HG03097 (cell line): ENCODE measurements at regions not wholly inside any gene's neighbourhood (a gene's known extent, or its start where the extent isn't known, plus 50 kb on each side); places are given as distances from the start of the nearest gene placed in this dataset.
"Not testable (repeated sequence)": the region's sequence is repeated elsewhere in the genome, so short reads cannot be mapped to it uniquely, and the experiment has no call there.

Experiments
- ATAC-seq: cut with Tn5 transposase; IDR thresholded peaks from one replicate; pipeline ENCODE4 v1.9.1; 2021; ENCODE audit not compliant: unreplicated experiment, low FRiP score

DNA sequence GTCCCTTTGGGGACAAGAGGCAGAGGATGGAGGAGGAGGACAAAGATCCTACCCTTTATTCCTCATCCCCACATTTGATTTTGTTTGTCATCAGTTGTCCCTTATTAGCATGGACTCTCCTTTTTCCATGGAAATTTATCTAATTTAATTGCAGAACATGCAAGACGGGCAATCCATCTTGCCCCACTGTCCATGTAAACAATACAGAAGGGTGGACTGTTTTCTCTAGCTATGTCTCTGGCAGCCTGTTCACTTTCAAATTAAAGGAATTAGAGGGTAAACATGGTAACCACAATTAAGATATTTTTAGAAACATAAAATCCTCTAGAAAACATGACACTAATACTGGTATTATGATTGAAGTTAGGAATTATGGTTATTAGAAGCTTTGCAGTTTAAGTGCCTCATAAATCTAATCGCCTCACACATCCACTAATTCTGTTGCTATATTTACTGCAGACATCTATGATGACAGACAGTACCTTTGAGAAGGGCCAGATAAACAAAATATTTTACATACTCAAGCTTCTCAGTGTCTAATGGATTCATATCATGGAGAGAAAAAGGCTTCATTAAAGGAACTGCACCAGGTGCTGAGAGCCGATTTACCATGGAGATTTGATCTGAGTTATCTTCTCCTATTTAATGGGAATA, 215.5 kb downstream of the LNPK start:
- ATAC-seq: no peak

- ATAC-seq: not testable (repeated sequence)
Measured at GRCh38 chr2:175777337-175777736, 224.7 kb downstream of the LNPK start.

DNA sequence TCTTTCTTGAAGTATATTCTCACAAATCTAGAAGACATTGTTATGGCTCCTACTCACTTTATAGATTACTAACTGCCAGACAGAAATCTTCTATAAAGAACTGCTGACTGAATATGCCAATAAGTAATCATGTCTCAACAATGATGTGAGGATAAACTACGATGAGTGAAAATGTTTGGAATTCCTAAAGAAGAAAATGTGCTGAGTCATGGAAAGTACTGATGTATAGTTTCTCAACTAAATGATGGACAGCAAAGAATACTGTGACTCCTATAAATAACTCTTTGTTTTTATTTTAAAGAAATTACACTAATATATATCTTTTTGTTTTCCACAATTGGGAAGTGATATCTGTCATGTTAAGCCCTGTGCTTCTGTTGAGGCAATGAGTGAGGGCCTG, 232.9 kb downstream of the LNPK start:
- ATAC-seq: no peak

DNA sequence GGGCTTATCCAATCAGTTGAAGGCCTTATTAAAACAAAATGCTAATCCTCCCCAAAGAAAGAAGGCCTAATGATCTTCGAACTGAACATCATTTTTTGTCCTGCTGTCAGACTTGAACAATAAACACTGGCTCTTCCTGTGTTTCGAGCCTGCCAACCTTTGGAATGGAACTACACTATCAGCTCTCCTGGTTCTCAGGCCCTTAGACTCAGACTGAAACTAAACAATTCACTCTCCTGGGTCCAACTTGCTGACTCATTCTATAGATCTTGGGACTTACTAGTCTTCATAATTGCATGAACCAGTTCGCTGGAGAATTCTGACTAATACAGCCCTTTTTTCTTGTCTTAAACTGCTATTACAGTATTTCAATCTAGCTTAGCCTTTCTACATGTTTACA, 235.2 kb downstream of the LNPK start:
- no peak for ATAC-seq

DNA sequence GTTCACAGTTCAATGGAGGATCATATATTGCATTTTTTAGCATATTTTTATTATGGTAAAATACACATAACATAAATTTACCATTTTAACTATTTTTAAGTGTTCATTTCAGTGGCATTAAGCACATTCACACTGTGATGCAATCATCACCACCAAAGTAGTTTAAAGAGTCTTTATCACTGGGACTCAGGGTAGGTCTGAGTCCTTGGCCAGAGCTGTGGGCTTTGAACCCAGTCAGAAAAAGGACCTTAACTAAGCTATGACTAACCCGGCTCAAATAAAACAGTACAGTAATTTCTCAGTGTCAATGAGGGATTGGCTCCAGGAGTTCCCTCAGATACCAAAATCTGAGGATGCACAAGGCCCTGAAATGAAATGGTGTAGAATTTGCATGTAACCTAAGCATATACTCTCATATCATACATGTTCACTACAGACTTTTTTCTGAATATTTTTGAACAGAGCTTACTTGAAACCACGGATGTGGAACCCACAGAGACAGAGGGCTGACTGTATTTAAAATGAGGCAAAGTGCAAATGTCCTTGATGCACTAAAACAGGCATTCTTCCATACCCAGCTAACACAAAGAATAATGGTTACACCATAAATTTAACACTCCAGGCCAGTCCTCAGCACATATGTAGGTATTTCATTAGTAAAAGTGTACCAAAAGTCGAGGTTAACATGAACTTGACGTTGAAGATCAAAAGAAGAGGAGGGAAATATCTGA, 246.2 kb downstream of the LNPK start:
- ATAC-seq: no peak

DNA sequence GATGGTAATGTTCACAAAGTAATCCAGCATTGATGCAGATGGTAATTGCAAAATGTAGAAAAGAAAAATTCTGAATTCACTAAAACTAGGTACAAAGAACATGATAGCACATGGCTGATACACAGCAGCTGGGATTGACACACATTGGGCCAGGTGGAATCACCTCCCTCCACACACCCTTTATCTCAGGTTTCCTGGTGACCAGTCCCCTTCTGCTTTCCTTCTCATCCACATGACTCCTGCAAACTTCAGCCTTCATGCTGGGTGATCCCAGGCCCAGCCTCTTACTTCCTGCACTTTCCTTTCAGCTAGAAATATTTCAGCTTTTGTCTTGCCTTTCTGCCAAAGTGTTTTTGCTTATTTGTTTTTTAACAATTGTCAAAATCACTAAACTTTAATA, 246.9 kb downstream of the LNPK start:
- ATAC-seq: no peak

DNA sequence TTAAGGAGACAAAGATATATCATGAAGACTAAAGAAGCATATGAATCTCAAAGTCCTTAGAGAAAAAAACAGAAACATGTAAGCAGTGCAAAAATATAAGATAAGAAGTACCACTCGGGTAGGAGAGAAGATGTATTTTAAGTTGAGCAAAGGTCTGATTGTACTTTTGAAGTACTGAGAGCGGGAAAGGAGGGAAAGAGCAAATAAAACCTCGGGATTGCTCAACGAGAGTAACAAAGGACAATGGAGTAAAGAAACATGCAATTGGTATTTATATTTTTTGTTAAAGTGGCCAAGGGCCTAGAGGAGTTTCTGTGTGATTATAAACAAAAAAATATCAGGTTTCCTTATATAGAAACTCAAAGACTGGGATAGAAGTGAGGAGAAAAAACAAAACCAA, 251.9 kb downstream of the LNPK start:
- no peak for ATAC-seq

DNA sequence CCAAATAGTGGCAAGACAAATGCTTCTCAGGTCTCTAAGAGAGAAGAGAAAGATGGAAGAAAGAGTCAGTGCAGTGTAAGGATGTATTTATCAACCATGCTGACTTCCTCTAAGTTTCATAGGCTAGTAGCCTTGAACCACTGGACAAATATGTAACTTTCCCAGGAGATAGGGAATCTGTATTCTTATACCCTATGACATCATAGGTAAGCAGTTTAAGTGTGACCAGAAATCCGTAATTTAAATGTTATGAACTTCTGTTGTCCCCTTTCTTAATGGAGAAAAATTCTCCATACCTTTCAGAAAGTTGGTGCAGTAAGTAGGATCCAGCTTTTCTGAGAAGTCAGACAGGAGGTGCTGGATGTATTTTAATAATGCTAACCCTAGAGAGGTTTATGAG, 256.2 kb downstream of the LNPK start:
- ATAC-seq: no peak

DNA sequence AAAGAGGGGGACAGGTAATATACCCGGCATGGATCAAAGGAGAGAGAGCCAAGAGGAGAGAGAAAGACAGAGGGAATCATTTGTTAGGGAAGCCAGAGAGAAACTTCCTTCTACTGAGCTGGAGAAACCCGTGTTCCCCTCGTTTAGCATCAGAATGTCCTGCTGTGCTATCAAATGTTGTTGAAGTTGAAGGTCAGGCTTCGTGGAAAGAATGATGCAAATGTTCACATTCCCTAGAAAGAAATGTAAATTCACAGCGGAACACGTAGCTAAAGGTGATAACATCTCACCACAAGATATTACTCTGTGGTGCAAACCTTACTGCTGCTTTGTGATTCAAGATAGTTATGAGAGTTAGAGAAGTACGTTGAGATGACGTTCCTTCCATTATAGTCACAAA, 258.1 kb downstream of the LNPK start:
- ATAC-seq: no peak

DNA sequence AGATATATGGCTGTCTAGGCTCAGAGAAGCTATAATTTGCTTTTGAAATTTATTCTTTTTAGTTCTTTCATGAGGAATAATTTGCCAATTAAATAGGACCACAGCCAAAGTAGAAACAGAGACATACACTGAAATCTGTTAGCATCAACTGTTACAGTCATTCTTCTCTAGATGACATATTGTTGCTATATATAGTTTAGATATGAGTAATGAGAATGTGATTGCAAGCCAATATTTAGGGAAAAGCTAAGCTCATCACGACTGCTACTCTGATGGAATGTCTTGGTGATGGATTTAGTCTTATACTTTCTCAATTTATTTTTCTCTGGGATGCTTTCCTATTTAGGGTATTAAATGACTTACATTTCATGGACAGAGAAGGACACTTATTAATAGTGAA, 259.1 kb downstream of the LNPK start:
- ATAC-seq: no peak

DNA sequence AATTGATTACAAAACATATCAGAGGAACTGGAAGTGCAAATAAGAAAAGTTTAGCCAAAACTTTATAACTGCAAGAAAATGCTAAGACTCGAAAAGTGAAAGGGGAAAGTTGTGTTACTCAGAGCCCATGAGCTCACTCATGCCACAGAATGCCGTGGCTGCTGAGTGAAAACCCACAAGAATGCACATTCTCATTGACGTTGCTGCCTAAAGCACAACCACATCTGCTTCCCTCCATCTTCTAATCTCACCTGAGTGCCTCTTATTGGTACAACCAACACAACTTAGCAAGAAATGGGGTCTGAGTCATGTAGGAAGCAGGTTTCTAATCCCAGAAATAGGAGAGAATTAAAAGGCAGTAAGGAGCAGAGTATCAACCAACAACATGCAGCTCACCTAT, 259.7 kb downstream of the LNPK start:
- ATAC-seq: no peak

DNA sequence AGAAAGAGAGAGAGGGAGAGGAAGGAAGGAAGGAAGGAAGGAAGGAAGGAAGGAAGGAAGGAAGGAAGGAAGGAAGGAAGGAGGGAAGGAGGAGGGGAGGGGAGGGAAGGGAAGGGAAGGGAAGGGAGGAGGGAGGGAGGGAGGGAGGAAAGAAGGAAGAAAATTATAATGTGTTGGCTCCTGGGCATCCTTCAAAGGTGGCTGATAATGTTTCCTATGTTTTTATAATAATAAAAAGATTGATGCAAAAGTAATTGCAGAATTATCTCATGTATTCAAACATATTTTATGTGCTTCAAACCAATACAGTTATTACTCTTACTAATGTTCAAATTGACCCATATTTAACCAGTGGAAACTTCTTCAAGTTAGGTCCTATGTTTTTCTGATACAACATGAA, 260.9 kb downstream of the LNPK start:
- ATAC-seq: no peak

DNA sequence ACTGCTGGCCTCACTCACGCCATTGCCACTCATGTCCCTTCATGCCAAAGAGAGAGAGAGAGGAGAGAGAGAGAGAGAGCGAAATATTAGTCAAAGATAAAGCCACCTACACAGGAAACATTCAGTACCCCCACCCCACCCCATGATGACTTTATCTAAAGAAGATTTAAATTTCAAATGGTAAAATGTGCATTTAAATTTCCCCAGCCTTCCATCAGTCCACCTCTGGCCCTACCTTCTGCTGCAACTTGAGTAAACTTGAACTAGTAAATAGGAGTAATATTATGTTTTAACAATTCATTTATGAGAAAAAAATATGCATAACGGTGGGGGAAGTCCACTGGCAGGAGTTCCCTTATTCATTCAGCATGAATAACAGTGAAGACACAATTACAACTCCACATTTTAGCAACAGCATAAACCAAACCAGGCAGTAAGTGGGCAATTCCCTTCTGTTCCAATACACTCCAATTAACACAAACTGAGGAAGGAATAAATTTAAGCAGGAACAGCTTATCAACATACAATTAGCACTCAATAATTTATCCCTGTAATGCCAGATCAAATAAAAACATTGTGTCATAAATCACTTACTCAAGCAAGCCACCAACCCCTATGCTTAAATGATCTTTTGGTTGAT, 264.2 kb downstream of the LNPK start:
- no peak for ATAC-seq

GRCh38 chr2:175734686-175735085, 267.4 kb downstream of the LNPK start:
- no peak for ATAC-seq

- no peak for ATAC-seq
Measured at GRCh38 chr2:175732531-175732930, 269.5 kb downstream of the LNPK start.

GRCh38 chr2:175730050-175730449, 272.0 kb downstream of the LNPK start:
- no peak for ATAC-seq

DNA sequence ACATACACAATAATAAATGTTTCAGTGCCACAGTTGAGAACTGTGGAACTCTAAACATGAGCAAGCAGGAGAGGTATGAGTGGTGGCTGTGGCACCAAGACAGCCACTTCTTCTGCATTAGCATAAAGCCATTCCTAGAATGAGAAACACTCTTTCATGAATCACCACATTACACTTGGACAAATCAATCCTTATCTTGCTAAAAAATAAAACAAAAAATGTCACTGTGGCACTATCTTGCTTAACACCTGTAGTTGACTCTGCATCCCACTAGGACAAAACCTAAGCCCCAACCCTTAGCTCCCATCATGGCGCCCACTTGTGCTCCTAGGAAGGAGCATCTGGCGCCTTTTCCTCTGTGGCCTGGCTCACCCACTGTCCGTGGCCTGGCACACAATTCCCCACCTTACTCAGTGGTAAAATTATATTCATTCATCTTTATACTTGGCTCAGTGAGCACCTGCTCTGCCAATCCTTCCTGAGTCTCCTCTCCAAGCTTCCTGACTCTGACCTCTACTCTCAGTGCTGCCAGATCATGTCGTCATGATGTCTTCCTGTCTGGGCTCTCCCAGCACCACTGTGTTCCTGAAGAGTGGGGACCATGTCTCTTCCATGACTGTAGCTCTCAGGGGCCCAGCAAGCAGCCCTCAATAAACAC, 272.9 kb downstream of the LNPK start:
- no peak for ATAC-seq

DNA sequence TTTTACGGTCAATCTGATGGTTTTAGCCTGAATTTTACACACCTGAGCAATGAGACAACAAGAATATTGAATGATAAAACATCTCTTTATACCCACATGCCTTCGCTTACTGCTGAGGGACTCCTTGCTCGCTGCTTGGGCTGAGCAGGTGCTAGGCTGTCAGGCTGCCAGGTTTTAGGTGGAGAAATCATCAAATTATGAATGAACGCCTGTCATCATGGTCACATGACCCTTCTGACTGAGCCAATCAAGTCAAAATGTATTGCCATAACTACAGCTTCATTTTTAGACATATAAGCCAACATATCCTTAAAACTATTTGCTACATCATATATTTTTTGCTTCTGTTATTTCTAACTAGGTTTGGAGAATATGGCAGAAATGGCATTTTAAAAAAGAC, 274.0 kb downstream of the LNPK start:
- no peak for ATAC-seq

GRCh38 chr2:175726223-175726622, 275.8 kb downstream of the LNPK start:
- no peak for ATAC-seq

DNA sequence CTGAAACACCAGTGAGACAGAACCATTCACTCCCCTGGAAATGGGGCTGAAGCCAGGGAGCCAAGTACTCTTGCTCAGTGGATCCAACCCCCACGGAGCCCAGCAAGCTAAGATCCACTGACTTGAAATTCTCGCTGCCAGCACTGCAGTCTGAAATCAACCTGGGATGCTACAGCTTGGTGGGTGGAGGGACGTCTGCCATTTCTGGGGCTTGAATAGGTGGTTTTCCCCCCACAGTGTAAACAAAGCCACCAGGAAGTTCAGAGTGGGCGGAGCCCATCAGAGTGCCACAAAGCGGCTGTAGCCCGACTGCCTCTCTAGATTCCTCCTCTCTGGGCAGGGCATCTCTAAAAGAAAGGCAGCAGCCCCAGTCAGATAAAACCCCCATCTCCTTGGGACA, 292.8 kb downstream of the LNPK start:
- ATAC-seq: no peak

DNA sequence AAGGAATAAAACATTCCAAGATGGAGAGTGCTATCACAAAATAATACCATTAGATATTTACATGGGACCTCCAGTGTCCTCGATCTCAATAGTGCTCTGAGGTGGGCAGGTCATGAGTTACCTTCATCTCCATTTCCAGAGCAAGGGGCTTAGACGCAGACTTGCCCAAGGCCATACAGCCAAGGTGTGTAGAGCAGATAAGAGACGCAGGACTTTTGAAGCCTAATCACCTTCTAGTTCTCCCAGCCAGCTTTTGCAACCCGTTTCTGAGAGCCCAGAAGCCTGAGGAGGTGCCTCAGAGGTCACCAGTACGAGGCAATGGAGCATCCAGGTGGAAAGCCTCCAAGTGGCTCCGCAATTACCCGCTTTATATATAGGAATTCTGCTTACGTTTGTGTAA, 294.7 kb downstream of the LNPK start:
- ATAC-seq: no peak

GRCh38 chr2:175704568-175704967, 297.5 kb downstream of the LNPK start:
- ATAC-seq: not testable (repeated sequence)
